ENCODE measurements at regions not wholly inside any gene's neighbourhood (a gene's known extent, or its start where the extent isn't known, plus 50 kb on each side); places are given as distances from the start of the nearest gene placed in this dataset.

DNA sequence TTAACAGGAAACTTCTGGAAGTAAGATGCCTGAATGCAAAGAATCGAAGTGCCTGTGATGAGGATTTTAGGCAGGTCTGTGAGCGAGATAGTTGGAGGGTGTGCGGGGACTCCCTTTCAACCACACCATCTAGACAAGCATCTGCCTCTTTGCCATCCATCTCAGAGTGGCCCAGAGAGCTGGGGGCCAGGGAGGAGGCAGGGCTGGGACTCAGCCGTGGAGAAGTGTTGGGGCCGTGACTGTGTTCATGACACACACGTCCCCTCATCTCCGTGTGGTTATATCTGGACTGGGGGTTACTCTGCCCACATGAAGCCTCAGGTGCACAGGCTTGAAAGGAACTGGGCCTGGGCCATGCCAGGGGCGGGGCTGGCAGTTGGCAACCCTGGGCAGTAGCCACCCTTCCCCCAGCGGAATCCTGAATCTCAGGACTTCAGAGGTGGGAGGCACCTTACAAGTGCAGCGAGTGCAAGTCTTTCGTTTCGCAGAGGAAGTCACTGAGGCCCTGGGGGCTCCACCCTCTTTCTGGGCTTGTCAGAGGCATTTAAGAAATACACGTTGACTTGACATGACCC lies 112.5 kb downstream of the SLC4A3 start:
- TF ChIP-seq ZNF239 (CRISPR knock-in tag; IDR thresholded peaks at IDR 0.05) (no peak), CTCF (IDR thresholded peaks at IDR 0.05 in 2 of 3, conservative IDR thresholded peaks at IDR 0.05 in 1 of 3; ENCODE audit: insufficient read depth in 2 of 3, low read depth in 1 of 3, low read length in 3 of 3) (no peak), CREB3L1 (IDR thresholded peaks at IDR 0.05; ENCODE audit: borderline replicate concordance, low read depth) (no peak), MLLT1 (IDR thresholded peaks at IDR 0.05) (no peak), SMAD4 (CRISPR knock-in tag; conservative IDR thresholded peaks at IDR 0.05) (no peak), POLR2AphosphoS2 (IDR thresholded peaks at IDR 0.05; ENCODE audit: low read length) (no peak), HDGF (IDR thresholded peaks at IDR 0.05) (no peak)

Measured in K562 (cell line).